ENCODE measurements at regions not wholly inside any gene's neighbourhood (a gene's known extent, or its start where the extent isn't known, plus 50 kb on each side); places are given as distances from the start of the nearest gene placed in this dataset.
"Not testable (repeated sequence)": the region's sequence is repeated elsewhere in the genome, so short reads cannot be mapped to it uniquely, and the experiment has no call there.

- TF ChIP-seq POLR2A (IDR thresholded peaks at IDR 0.05; ENCODE audit: extremely low read depth, insufficient read length); CTCF (IDR thresholded peaks at IDR 0.05; ENCODE audit: low read depth, low read length); MYC (IDR thresholded peaks at IDR 0.05; ENCODE audit: low read depth, low read length): not testable (repeated sequence)
- TF ChIP-seq, protein P1, sequence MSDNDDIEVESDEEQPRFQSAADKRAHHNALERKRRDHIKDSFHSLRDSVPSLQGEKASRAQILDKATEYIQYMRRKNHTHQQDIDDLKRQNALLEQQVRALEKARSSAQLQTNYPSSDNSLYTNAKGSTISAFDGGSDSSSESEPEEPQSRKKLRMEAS (IDR thresholded peaks at IDR 0.05; ENCODE audit: low read depth, low read length): not testable (repeated sequence)
These were observed 1089.2 kb downstream of the PRIM2 start for GRCh38 chr6:58406659-58407058.
